ENCODE measurements at regions not wholly inside any gene's neighbourhood (a gene's known extent, or its start where the extent isn't known, plus 50 kb on each side); places are given as distances from the start of the nearest gene placed in this dataset.

DNA sequence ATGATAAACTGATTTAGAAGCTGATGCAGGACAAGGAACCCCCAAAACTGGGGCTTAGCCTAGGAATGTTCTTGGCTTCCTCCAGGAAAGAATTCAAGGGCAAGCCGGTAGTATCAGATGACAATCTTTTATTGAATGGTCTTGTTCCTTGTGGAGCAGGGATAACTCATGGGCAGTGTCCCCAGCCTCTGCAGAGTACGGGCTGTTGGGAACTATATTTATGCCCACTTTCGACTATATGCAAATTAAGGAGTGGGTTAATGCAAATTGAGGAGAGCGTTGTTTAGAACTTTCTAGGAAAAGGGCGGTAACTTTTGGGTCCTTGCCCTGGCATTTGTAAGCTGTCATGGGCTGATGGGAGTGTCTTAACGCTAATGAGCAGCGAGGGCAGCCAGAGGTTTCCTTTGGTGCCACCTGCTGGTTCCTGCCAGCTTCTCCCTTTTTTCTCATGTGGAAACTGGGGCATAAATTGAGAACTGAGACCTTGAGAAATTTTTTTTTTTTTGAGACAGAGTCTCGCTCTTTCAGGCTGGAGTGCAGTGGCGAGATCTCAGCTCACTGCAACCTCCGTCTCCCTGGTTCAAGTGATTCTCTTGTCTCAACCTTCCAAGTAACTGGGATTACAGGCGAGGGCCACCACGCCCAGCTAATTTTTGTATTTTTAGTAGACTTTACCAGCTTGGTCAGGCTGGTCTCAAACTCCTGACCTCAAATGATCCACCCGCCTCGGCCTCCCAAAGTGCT is 79.4 kb upstream of the ABCC4 start:
- DNase-seq (ENCODE audit: low read depth in 2 of 2), result peak; percentile 90 to 93

DNA sequence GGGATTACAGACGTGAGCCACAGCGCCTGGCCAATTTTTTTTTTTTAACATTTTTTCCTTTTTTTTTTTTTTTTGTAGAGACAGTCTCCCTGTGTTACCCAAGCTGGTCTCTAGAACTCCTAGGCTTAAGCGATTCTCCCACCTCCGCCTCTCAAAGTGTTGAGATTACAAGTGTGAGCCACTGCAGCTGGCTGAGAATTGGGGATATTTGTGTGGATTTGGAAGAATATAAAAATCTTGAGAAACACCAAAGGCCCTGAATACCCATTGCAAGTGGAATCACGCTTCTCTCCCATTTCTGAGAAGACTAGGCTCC is 79.9 kb upstream of the ABCC4 start:
- peak in 1 of 2 donors; percentile 47 for DNase-seq (ENCODE audit: low read depth in 2 of 2)
- TF ChIP-seq, protein P1, sequence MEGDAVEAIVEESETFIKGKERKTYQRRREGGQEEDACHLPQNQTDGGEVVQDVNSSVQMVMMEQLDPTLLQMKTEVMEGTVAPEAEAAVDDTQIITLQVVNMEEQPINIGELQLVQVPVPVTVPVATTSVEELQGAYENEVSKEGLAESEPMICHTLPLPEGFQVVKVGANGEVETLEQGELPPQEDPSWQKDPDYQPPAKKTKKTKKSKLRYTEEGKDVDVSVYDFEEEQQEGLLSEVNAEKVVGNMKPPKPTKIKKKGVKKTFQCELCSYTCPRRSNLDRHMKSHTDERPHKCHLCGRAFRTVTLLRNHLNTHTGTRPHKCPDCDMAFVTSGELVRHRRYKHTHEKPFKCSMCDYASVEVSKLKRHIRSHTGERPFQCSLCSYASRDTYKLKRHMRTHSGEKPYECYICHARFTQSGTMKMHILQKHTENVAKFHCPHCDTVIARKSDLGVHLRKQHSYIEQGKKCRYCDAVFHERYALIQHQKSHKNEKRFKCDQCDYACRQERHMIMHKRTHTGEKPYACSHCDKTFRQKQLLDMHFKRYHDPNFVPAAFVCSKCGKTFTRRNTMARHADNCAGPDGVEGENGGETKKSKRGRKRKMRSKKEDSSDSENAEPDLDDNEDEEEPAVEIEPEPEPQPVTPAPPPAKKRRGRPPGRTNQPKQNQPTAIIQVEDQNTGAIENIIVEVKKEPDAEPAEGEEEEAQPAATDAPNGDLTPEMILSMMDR (IDR thresholded peaks at IDR 0.05; ENCODE audit: low read depth, low read length), result no peak
- no peak overlapping the region for H3K4me3 ChIP-seq (replicated peaks in 1 of 2; ENCODE audit: low read depth in 2 of 2, low read length in 2 of 2)

More for the DNA sequence above, 79.4 kb upstream of the ABCC4 start:
- H3K4me3 ChIP-seq (replicated peaks in 1 of 2; ENCODE audit: low read depth in 2 of 2, low read length in 2 of 2), result no peak overlapping the region
- TF ChIP-seq, protein P1 (IDR thresholded peaks at IDR 0.05; ENCODE audit: low read depth, low read length), result peak; percentile 80

DNA sequence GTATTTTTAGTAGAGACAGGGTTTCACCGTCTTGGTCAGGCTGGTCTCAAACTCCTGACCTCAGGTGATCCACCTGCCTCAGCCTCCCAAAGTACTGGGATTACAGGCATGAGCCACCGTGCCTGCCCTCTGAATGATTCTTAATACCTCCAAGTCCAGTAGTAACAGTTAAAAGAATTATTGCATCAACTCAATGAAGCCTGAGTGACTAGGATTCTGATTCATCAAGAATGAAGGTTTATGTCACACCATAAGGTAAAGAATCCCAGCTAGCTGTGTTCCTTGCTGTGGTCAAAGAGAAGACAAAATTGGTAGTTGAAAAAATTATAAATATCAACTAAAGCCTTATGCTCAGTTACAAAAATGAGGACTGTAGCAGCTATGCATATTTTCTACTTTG is 81.2 kb upstream of the ABCC4 start:
- TF ChIP-seq, protein P1 (IDR thresholded peaks at IDR 0.05; ENCODE audit: low read depth, low read length), result no peak
- no peak for DNase-seq (ENCODE audit: low read depth in 2 of 2)
- H3K4me3 ChIP-seq (replicated peaks in 1 of 2; ENCODE audit: low read depth in 2 of 2, low read length in 2 of 2), result no peak overlapping the region

DNA sequence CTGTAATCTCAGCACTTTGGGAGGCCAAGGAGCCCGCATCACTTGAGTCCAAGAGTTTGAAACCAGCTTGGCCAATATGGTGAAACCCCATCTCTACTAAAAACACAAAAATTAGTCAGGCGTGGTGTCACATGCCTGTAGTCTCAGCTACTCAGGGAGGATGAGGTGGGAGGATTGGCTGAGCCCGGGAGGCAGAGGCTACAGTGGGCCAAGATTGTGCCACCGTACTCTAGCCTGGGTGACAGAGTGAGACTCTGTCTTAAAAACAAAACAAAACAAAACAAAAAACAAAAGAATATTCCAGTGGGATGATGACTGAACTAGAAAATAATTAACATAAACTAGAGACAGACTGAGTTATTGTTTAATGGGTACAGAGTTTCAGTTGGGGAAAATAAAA is 81.7 kb upstream of the ABCC4 start:
- no peak for DNase-seq (ENCODE audit: low read depth in 2 of 2)
- TF ChIP-seq, protein P1 (IDR thresholded peaks at IDR 0.05; ENCODE audit: low read depth, low read length), result no peak
- H3K4me3 ChIP-seq (replicated peaks in 1 of 2; ENCODE audit: low read depth in 2 of 2, low read length in 2 of 2), result no peak overlapping the region

DNA sequence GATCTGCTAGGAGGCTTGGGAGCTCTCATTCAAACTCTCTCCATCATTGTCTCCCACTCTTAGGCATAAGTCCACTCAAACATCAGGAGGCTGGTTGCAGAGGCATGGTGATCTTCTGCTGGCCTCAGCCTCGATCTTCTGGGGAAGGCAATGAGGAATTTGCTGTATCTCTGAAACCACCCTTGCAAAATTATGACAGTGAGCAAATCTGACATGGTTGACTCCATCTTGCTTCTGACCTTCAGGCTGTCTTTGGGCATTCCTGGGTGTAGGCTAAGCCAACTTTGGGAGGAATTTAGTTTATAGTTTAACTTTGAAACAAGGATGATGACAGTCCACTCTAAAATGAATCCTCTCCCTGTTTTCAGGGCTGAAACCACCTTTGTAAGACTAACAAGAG is 84.1 kb upstream of the ABCC4 start:
- TF ChIP-seq, protein P1 (IDR thresholded peaks at IDR 0.05; ENCODE audit: low read depth, low read length), result no peak
- H3K4me3 ChIP-seq (replicated peaks in 1 of 2; ENCODE audit: low read depth in 2 of 2, low read length in 2 of 2), result no peak overlapping the region
- no peak for DNase-seq (ENCODE audit: low read depth in 2 of 2)

GRCh38 chr13:95385798-95386197 is 84.5 kb upstream of the ABCC4 start:
- H3K4me3 ChIP-seq (replicated peaks in 1 of 2; ENCODE audit: low read depth in 2 of 2, low read length in 2 of 2), result no peak overlapping the region
- TF ChIP-seq, protein P1 (IDR thresholded peaks at IDR 0.05; ENCODE audit: low read depth, low read length), result no peak
- DNase-seq (ENCODE audit: low read depth in 2 of 2), result peak in 1 of 2 donors; percentile 36

- DNase-seq (ENCODE audit: low read depth in 2 of 2), result no peak
- no peak overlapping the region for H3K4me3 ChIP-seq (replicated peaks in 1 of 2; ENCODE audit: low read depth in 2 of 2, low read length in 2 of 2)
- TF ChIP-seq, protein P1 (IDR thresholded peaks at IDR 0.05; ENCODE audit: low read depth, low read length), result no peak
Observed at GRCh38 chr13:95386370-95386769, 85.1 kb upstream of the ABCC4 start.
